Loucy (cell line): ENCODE measurements at regions not wholly inside any gene's neighbourhood (a gene's known extent, or its start where the extent isn't known, plus 50 kb on each side); places are given as distances from the start of the nearest gene placed in this dataset.

Source experiments
- H2AFZ ChIP-seq: fragments of 200-600 bp; sonication (generic); 2 replicates; pipeline ENCODE4 v1.6.0; 2016; ENCODE audit warnings: antibody characterized with exemption, mild to moderate bottlenecking, low read length, moderate library complexity
- H3F3A ChIP-seq: fragments of 200-600 bp; 2 replicates; pipeline ENCODE4 v1.6.0; 2016; ENCODE audit warnings: antibody characterized with exemption, low read depth, mild to moderate bottlenecking
- H3K27me3 ChIP-seq: fragments of 200-600 bp; sonication (generic); 2 replicates; pipeline ENCODE4 v1.6.1; 2014; ENCODE audit warnings: low read length, mild to moderate bottlenecking; ENCODE audit not compliant: insufficient read depth, poor library complexity, severe bottlenecking
- H3K36me3 ChIP-seq: fragments of 200-600 bp; sonication (generic); 2 replicates; pipeline ENCODE4 v1.6.1; 2016; ENCODE audit warnings: low read length; ENCODE audit not compliant: insufficient read depth
- H3K4me1 ChIP-seq: fragments of 200-600 bp; sonication (generic); 2 replicates; pipeline ENCODE4 v1.5.1; 2014; ENCODE audit warnings: low read length, mild to moderate bottlenecking; ENCODE audit not compliant: insufficient read depth, poor library complexity, severe bottlenecking
- H3K4me2 ChIP-seq: fragments of 200-600 bp; sonication (generic); 2 replicates; pipeline ENCODE4 v1.6.0; 2014; ENCODE audit warnings: antibody characterized with exemption, low read length, low read depth, mild to moderate bottlenecking; ENCODE audit not compliant: poor library complexity, severe bottlenecking
- H3K4me3 ChIP-seq: fragments of 200-600 bp; sonication (generic); 2 replicates; pipeline ENCODE4 v1.5.1; 2014; ENCODE audit warnings: low read length, mild to moderate bottlenecking, mixed read lengths; ENCODE audit not compliant: poor library complexity, severe bottlenecking
- H3K79me2 ChIP-seq: fragments of 200-600 bp; sonication (generic); 2 replicates; pipeline ENCODE4 v1.6.1; 2014; ENCODE audit warnings: low read length; ENCODE audit not compliant: insufficient read depth
- H3K9ac ChIP-seq: fragments of 200-600 bp; sonication (generic); 2 replicates; pipeline ENCODE4 v1.6.0; 2014; ENCODE audit warnings: mild to moderate bottlenecking, low read depth, low read length, moderate library complexity; ENCODE audit not compliant: poor library complexity, severe bottlenecking
- H3K9me2 ChIP-seq: fragments of 200-600 bp; sonication (generic); replicated peaks from 2 replicates; pipeline ENCODE4 v1.6.1; 2016; ENCODE audit warnings: low read depth, low read length, mixed read lengths
- H3K9me3 ChIP-seq: fragments of 200-600 bp; sonication (generic); 2 replicates; pipeline ENCODE4 v1.6.1; 2014; ENCODE audit warnings: mild to moderate bottlenecking, antibody characterized with exemption, low read length, low read depth; ENCODE audit not compliant: insufficient read depth
- H4K20me1 ChIP-seq: fragments of 200-600 bp; sonication (generic); 2 replicates; pipeline ENCODE4 v1.6.0; 2014; ENCODE audit warnings: antibody characterized with exemption, low read length, mild to moderate bottlenecking; ENCODE audit not compliant: insufficient read depth, poor library complexity, severe bottlenecking
- EZH2phosphoT487 ChIP-seq: fragments of 200-600 bp; IDR thresholded peaks from 2 replicates; pipeline ENCODE4 v1.6.1; 2018; ENCODE audit warnings: antibody characterized with exemption, mild to moderate bottlenecking, moderate library complexity, borderline replicate concordance
- TF ChIP-seq, protein P1 (sequence below): fragments of 200-600 bp; sonication (generic); conservative IDR thresholded peaks from 2 replicates; pipeline ENCODE4 v1.5.1; 2014; ENCODE audit warnings: mild to moderate bottlenecking, antibody characterized with exemption, low read length

DNA sequence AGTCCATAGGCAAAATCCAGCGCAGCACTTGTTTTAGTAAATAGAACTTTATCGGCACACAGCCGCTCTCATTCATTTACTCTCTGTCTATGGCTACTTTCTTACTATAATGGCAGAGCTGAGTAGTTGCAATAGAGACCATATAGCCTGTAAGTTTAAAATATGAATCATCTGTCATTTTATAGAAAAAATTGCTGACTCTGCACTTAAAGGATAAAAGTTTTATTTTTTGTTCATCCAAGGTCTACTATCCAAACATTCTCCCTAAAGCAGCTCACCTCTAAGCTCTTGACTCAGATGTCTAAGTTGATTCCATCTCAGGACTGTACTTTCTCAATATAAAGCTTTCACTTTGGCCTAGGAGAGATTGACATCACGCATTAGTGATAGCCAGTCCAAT is 825.7 kb downstream of the OLFM4 start:
- Histone ChIP-seq H2AFZ (no peak overlapping the region), H3K36me3 (no peaks in the 10 kb centered on the region), H3K4me1 (no peaks in the 10 kb centered on the region), H3K27me3 (no peaks in the 10 kb centered on the region), H3F3A (no peaks in the 10 kb centered on the region), H3K79me2 (no peaks in the 10 kb centered on the region), H3K4me3 (no peak overlapping the region), H3K9me3 (no peaks in the 10 kb centered on the region), H3K4me2 (no peak overlapping the region), H3K9ac (no peak overlapping the region), H3K9me2 (no peaks in the 10 kb centered on the region), H4K20me1 (no peaks in the 10 kb centered on the region)
- TF ChIP-seq EZH2phosphoT487, result no peak
- TF ChIP-seq, protein P1, sequence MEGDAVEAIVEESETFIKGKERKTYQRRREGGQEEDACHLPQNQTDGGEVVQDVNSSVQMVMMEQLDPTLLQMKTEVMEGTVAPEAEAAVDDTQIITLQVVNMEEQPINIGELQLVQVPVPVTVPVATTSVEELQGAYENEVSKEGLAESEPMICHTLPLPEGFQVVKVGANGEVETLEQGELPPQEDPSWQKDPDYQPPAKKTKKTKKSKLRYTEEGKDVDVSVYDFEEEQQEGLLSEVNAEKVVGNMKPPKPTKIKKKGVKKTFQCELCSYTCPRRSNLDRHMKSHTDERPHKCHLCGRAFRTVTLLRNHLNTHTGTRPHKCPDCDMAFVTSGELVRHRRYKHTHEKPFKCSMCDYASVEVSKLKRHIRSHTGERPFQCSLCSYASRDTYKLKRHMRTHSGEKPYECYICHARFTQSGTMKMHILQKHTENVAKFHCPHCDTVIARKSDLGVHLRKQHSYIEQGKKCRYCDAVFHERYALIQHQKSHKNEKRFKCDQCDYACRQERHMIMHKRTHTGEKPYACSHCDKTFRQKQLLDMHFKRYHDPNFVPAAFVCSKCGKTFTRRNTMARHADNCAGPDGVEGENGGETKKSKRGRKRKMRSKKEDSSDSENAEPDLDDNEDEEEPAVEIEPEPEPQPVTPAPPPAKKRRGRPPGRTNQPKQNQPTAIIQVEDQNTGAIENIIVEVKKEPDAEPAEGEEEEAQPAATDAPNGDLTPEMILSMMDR, result no peak

DNA sequence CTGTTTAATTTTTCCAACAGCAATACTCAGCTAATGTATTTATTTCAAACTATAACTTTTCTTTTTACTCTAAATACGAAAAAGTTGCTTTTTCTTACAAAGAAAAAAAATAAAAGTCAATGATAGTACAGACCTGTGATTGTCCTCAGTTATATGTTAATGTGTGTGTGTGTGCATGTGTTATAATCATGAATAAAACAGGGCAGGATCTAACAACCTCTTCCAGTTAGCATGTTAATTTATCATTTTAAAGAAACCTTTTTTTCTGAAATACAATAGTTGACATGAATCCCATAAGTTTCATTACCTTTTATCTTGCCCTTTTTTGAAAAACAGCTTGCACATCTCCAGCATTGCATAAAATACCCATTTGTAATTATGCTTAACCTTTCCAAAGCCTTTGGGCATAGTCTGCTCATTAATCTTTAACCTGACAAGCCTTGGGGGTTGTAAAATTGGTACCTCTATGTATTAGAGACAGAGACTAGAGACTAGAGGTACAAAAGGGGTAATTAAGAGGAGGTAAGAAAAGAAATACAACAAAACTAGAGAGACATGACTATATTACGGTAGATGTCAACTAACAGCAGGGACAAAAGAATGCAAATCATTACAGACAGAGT is 828.1 kb downstream of the OLFM4 start:
- H3K9ac ChIP-seq, result no peak overlapping the region
- H4K20me1 ChIP-seq, result no peaks in the 10 kb centered on the region
- no peaks in the 10 kb centered on the region for H3K36me3 ChIP-seq
- H3K27me3 ChIP-seq, result no peaks in the 10 kb centered on the region
- no peaks in the 10 kb centered on the region for H3K9me3 ChIP-seq
- H3K9me2 ChIP-seq, result no peaks in the 10 kb centered on the region
- no peaks in the 10 kb centered on the region for H3K79me2 ChIP-seq
- H3K4me3 ChIP-seq, result no peak overlapping the region
- no peak overlapping the region for H3K4me2 ChIP-seq
- TF ChIP-seq, protein P1, result no peak
- TF ChIP-seq EZH2phosphoT487, result no peak
- no peak overlapping the region for H2AFZ ChIP-seq
- H3F3A ChIP-seq, result no peaks in the 10 kb centered on the region
- H3K4me1 ChIP-seq, result no peaks in the 10 kb centered on the region

DNA sequence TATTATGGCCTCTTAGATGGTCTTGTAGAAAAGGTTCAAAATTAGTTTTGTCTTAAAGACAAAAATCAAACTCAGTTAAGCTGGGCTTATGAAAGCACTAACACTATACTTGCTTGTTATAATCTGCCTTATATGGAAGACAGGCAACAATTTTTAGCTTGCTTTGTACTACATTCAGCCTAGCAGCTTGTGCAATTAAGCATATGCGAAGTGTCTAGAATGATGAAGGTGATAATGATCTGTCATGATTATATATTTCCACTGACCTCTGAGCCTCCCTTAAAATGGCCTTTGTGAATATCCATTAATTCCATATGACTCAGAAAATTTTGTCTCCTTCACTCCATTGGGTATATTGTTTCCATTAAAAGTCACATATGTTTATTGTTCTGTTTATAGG is 834.9 kb downstream of the OLFM4 start:
- H2AFZ ChIP-seq, result no peak overlapping the region

More for the DNA sequence above, 834.9 kb downstream of the OLFM4 start:
- Histone ChIP-seq H3K4me3 (no peak overlapping the region), H3K9me2 (0 out of 2 replicates have a peak, but pooled peaks cover 5% of the 10 kb centered on the region), H4K20me1 (no peaks in the 10 kb centered on the region), H3K4me1 (no peaks in the 10 kb centered on the region), H3F3A (no peaks in the 10 kb centered on the region), H3K79me2 (no peaks in the 10 kb centered on the region), H3K9me3 (no peaks in the 10 kb centered on the region), H3K4me2 (no peak overlapping the region), H3K9ac (no peak overlapping the region), H3K27me3 (no peaks in the 10 kb centered on the region), H3K36me3 (no peaks in the 10 kb centered on the region)
- TF ChIP-seq, protein P1, result no peak
- no peak for TF ChIP-seq EZH2phosphoT487
